Neuronal stem cell (in vitro differentiated cells): ENCODE measurements at regions not wholly inside any gene's neighbourhood (a gene's known extent, or its start where the extent isn't known, plus 50 kb on each side); places are given as distances from the start of the nearest gene placed in this dataset.
"Not testable (repeated sequence)": the region's sequence is repeated elsewhere in the genome, so short reads cannot be mapped to it uniquely, and the experiment has no call there.

ENCODE experiments used
- DNase-seq: peaks from one replicate; pipeline ENCODE4 v3.0.0-alpha.2; 2013; ENCODE audit warnings: low spot score
- H2AFZ ChIP-seq: one replicate; pipeline ENCODE4 v1.6.1; 2013; ENCODE audit warnings: mild to moderate bottlenecking, low read length, inconsistent platforms
- H2AK5ac ChIP-seq: 2 replicates; pipeline ENCODE4 v1.6.1; 2013; ENCODE audit warnings: low read depth, mild to moderate bottlenecking, inconsistent platforms, low read length, moderate library complexity, mixed read lengths
- H2BK120ac ChIP-seq: 2 replicates; pipeline ENCODE4 v1.6.1; 2013; ENCODE audit warnings: low read depth, mild to moderate bottlenecking, inconsistent platforms, low read length, moderate library complexity, mixed read lengths
- H2BK12ac ChIP-seq: one replicate; pipeline ENCODE4 v1.6.1; 2013; ENCODE audit warnings: low read length, inconsistent platforms
- H2BK15ac ChIP-seq: 2 replicates; pipeline ENCODE4 v1.6.1; 2013; ENCODE audit warnings: mild to moderate bottlenecking, low read length, inconsistent platforms, mixed read lengths
- H2BK5ac ChIP-seq: one replicate; pipeline ENCODE4 v1.6.1; 2013; ENCODE audit warnings: inconsistent platforms, mild to moderate bottlenecking, low read length, moderate library complexity
- H3K14ac ChIP-seq: one replicate; pipeline ENCODE4 v1.6.1; 2013; ENCODE audit warnings: low read length, inconsistent platforms
- H3K18ac ChIP-seq: 2 replicates; pipeline ENCODE4 v1.6.1; 2013; ENCODE audit warnings: low read length, inconsistent platforms
- H3K23ac ChIP-seq: 2 replicates; pipeline ENCODE4 v1.6.1; 2013; ENCODE audit warnings: low read depth, mild to moderate bottlenecking, mixed read lengths, low read length, inconsistent platforms; ENCODE audit not compliant: poor library complexity
- H3K27ac ChIP-seq: replicated peaks from 3 replicates; pipeline ENCODE4 v1.5.1; 2013; ENCODE audit warnings: low read length, inconsistent platforms
- H3K27me3 ChIP-seq, 3 experiments: 2 replicates each; pipeline ENCODE4 v1.6.1; 2013; ENCODE audit warnings: low read length in 3 of 3, mild to moderate bottlenecking in 2 of 3, inconsistent platforms in 1 of 3, low read depth in 1 of 3, mixed read lengths in 1 of 3, moderate library complexity in 1 of 3; ENCODE audit not compliant: control insufficient read depth in 3 of 3, insufficient read depth in 3 of 3
- H3K36me3 ChIP-seq, 2 donors: replicated peaks in 1 of 2; 2 replicates each; pipeline ENCODE4 v1.6.1; 2013; ENCODE audit warnings: low read length in 2 of 2; ENCODE audit not compliant: control insufficient read depth in 2 of 2, insufficient read depth in 2 of 2
- H3K4ac ChIP-seq: 2 replicates; pipeline ENCODE4 v1.6.1; 2013; ENCODE audit warnings: inconsistent platforms, mild to moderate bottlenecking, low read length, moderate library complexity
- H3K4me1 ChIP-seq, 2 donors: 1 replicate in 1 of 2; 2 replicates in 1 of 2; pipeline ENCODE4 v1.6.1; 2013; ENCODE audit warnings: low read length in 2 of 2, low read depth in 1 of 2; ENCODE audit not compliant: control insufficient read depth in 2 of 2, insufficient read depth in 1 of 2
- H3K4me2 ChIP-seq: one replicate; pipeline ENCODE4 v1.6.1; 2013; ENCODE audit warnings: mild to moderate bottlenecking, low read length, inconsistent platforms; ENCODE audit not compliant: insufficient read depth, poor library complexity, severe bottlenecking
- H3K4me3 ChIP-seq, 2 donors: 2 replicates each; pipeline ENCODE4 v1.5.1; 2013; ENCODE audit warnings: low read length in 2 of 2, mild to moderate bottlenecking in 2 of 2, inconsistent platforms in 1 of 2, moderate library complexity in 1 of 2
- H3K79me1 ChIP-seq: one replicate; pipeline ENCODE4 v1.6.1; 2013; ENCODE audit warnings: low read depth, mild to moderate bottlenecking, inconsistent platforms, low read length, moderate library complexity
- H3K9ac ChIP-seq: one replicate; pipeline ENCODE4 v1.6.1; 2013; ENCODE audit warnings: mild to moderate bottlenecking, low read depth, low read length, inconsistent platforms; ENCODE audit not compliant: poor library complexity
- H3K9me3 ChIP-seq, 2 donors: replicated peaks in 1 of 2; 2 replicates each; pipeline versions ENCODE3 to v1.6.1; 2013; ENCODE audit warnings: low read length in 2 of 2, mild to moderate bottlenecking in 2 of 2, inconsistent platforms in 1 of 2, low read depth in 1 of 2, mixed read lengths in 1 of 2, moderate library complexity in 1 of 2; ENCODE audit not compliant: control insufficient read depth in 2 of 2, insufficient read depth in 1 of 2
- H4K8ac ChIP-seq: one replicate; pipeline ENCODE4 v1.6.1; 2013; ENCODE audit warnings: low read depth, mild to moderate bottlenecking, inconsistent platforms, low read length, moderate library complexity
- H4K91ac ChIP-seq: one replicate; pipeline ENCODE4 v1.6.1; 2013; ENCODE audit warnings: low read length, low read depth, mild to moderate bottlenecking, inconsistent platforms; ENCODE audit not compliant: poor library complexity
- WGBS, 2 donors: extraction: QIAGEN DNeasy Blood & Tissue Kit; methylation state at CpG; one replicate each; pipeline ENCODE4 v1.1.7; 2013; ENCODE audit warnings: missing lambda C conversion rate in 2 of 2, mixed read lengths in 1 of 2; ENCODE audit not compliant: insufficient read length in 2 of 2, insufficient replicate concordance in 1 of 2; ENCODE audit errors: extremely low coverage in 2 of 2; 5-methylcytosine and 5-hydroxymethylcytosine counted together

- H3K4me3 ChIP-seq, H4K91ac ChIP-seq, H3K36me3 ChIP-seq, DNase-seq, H3K79me1 ChIP-seq, H3K18ac ChIP-seq, H2BK12ac ChIP-seq, H3K9me3 ChIP-seq, H3K27me3 ChIP-seq, H2AFZ ChIP-seq, H4K8ac ChIP-seq, H3K4me2 ChIP-seq, H3K23ac ChIP-seq, H2BK120ac ChIP-seq, H3K14ac ChIP-seq, H3K4me1 ChIP-seq, H3K27ac ChIP-seq, H2BK15ac ChIP-seq, H2BK5ac ChIP-seq, H2AK5ac ChIP-seq, H3K4ac ChIP-seq, H3K9ac ChIP-seq: not testable (repeated sequence)
- no CpG with 5 or more reads among the region's 6 CpGs for WGBS, 2 donors
These were observed 273.5 kb upstream of the PLGLB1 start for GRCh38 chr2:87295135-87295534.

- H2BK5ac ChIP-seq, H3K4me1 ChIP-seq, H2BK120ac ChIP-seq, H2AK5ac ChIP-seq, H3K14ac ChIP-seq, H2AFZ ChIP-seq, H4K8ac ChIP-seq, H3K4me3 ChIP-seq, H3K79me1 ChIP-seq, H4K91ac ChIP-seq, H3K23ac ChIP-seq, H3K4me2 ChIP-seq, H2BK12ac ChIP-seq, H3K9me3 ChIP-seq, H3K27ac ChIP-seq, H3K18ac ChIP-seq, DNase-seq, H3K9ac ChIP-seq, H2BK15ac ChIP-seq, H3K4ac ChIP-seq, H3K27me3 ChIP-seq, H3K36me3 ChIP-seq: not testable (repeated sequence)
- WGBS, 2 donors: no CpG with 5 or more reads among the region's 6 CpGs
These were observed 279.7 kb upstream of the PLGLB1 start for GRCh38 chr2:87301349-87301748.

DNA sequence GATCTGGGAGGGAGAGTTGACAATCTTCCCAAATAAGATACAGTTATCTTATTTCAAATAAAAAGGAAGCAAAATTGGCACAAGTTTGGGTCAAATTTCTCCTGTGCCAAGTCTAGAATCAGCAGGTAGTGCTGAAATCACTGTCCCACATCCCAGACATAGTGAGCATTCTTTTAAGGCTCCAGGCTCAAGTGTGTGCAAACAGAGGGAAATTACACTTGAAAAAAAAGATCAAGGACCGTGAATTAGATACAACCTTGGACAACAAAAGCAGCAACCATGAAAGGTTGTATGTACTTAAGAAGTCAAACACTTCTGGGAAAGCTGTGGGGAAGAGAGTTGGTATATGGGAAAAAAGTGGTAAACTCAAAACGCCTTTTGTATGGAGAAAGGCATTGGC is 280.2 kb upstream of the PLGLB1 start:
- H2AFZ ChIP-seq, H2BK5ac ChIP-seq: not testable (repeated sequence)

GRCh38 chr2:87308621-87309020 is 287.0 kb upstream of the PLGLB1 start:
- H3K4me1 ChIP-seq, H3K27ac ChIP-seq, H3K27me3 ChIP-seq, H3K9me3 ChIP-seq, H2BK5ac ChIP-seq, H3K4me2 ChIP-seq, H3K36me3 ChIP-seq, H4K91ac ChIP-seq, H3K4ac ChIP-seq, H2AK5ac ChIP-seq, DNase-seq, H2BK12ac ChIP-seq, H3K9ac ChIP-seq, H4K8ac ChIP-seq, H3K79me1 ChIP-seq, H3K14ac ChIP-seq, H2BK120ac ChIP-seq, H3K23ac ChIP-seq, H3K18ac ChIP-seq, H2AFZ ChIP-seq, H2BK15ac ChIP-seq, H3K4me3 ChIP-seq: not testable (repeated sequence)
- no CpG with 5 or more reads among the region's 7 CpGs for WGBS, 2 donors

More for the DNA sequence above, 280.2 kb upstream of the PLGLB1 start:
- H3K27me3 ChIP-seq, H3K14ac ChIP-seq, H3K9ac ChIP-seq, H3K79me1 ChIP-seq, H3K4me2 ChIP-seq, H3K4ac ChIP-seq, H4K91ac ChIP-seq, H2BK12ac ChIP-seq, H4K8ac ChIP-seq, H3K18ac ChIP-seq, H3K4me3 ChIP-seq, H2BK15ac ChIP-seq, H3K23ac ChIP-seq, H3K36me3 ChIP-seq, H3K9me3 ChIP-seq, H2AK5ac ChIP-seq, H3K27ac ChIP-seq, H3K4me1 ChIP-seq, DNase-seq, H2BK120ac ChIP-seq: not testable (repeated sequence)
- WGBS, 2 donors: no CpG with 5 or more reads among the region's 2 CpGs
